ENCODE measurements at regions not wholly inside any gene's neighbourhood (a gene's known extent, or its start where the extent isn't known, plus 50 kb on each side); places are given as distances from the start of the nearest gene placed in this dataset.
"Not testable (repeated sequence)": the region's sequence is repeated elsewhere in the genome, so short reads cannot be mapped to it uniquely, and the experiment has no call there.

DNA sequence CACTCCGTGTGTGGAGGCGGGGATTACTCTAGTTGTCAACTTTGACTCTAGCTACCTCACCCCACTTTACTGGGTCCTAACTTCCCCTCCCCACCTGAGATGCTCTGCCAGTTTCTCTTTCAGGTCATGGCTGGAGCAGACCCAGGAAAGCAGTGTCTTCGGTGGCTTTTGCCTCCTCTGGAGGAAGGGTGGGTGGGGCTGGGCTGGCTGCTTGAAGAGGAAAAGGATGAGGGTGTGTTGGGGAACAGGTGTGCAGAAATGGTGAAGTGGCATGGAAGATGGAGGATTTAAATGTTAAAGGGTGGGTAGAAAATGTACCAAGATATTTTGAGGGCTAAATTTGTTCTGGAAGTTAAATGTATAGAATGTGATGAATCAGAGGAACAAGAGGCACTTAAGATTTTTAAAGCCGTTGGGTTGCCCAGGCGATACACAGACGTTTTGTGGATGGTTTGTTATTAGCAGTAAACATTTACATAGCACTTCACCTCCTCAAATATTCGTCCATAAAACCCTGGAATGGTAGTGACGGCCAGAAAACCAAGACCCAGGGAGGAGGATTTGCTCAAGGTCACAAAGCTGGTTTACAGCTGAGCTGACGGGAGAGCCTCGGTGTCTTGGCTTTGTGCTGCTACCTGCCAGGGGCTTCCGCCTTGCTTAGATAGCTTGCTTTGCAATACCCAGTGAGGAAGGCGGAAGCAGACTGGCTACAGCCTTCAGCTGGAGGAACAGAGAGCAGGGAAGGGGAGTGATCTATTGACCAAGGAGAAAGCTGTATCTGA, 72.2 kb upstream of the PRMT8 start:
- no peaks in the 10 kb centered on the region for H3K36me3 Mint-ChIP-seq (ENCODE audit: insufficient read depth)
- peaks cover 59 to 89% of the 10 kb centered on the region in 2 donors for H3K27me3 Mint-ChIP-seq
- H3K4me1 Mint-ChIP-seq (ENCODE audit: low read depth in 2 of 2) = no peaks in the 10 kb centered on the region
- no peaks in the 10 kb centered on the region for H3K9me3 Mint-ChIP-seq
- ATAC-seq (replicated peaks) (no peak), DNase-seq (no peak)
- H3K4me3 Mint-ChIP-seq = no peak overlapping the region
- no peak overlapping the region for H3K27ac Mint-ChIP-seq

DNA sequence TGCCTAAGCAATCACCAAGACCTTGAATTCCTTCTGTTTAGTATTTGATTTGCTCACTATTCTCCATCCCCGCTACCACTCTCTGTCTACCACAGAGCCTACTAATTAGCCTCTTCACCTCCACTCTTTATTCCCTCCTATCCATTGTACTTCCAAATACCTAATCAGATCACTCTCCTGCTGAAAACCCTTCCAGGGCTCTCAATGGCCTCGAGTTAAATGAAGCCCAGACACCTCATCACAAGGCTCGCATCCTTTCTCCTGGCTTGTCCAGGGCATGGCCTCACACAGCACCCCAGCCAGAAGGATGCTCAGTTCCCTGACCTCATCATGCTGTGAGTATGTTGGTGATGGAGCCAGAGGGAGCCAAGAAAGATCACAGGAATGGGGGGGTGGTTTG, 71.4 kb upstream of the PRMT8 start:
- ATAC-seq (replicated peaks) (no peak), DNase-seq (no peak)
- no peaks in the 10 kb centered on the region for H3K4me1 Mint-ChIP-seq (ENCODE audit: low read depth in 2 of 2)
- no peak overlapping the region for H3K27ac Mint-ChIP-seq
- H3K36me3 Mint-ChIP-seq (ENCODE audit: insufficient read depth) = no peaks in the 10 kb centered on the region
- no peaks in the 10 kb centered on the region for H3K9me3 Mint-ChIP-seq
- no peak overlapping the region for H3K4me3 Mint-ChIP-seq
- H3K27me3 Mint-ChIP-seq = peaks cover 54 to 83% of the 10 kb centered on the region in 2 donors

DNA sequence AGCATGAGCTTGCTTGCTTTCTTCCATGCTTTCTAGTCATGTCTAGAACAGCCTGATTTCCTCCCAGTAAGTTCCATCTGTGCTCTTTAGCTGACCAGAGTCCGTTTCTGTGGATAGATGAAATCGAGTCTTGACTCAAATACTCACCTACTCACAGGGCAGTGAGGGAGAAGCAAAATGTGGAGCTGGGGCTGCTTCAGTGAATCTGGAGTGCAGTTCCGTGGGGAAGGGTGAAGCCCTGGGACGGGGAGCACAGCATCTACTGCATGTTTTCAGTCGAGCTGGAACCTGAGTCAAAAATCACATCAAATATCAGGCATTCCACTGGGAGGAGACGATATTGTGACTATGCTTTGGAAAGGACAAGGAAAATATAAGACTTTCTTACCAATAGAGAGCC, 70.3 kb upstream of the PRMT8 start:
- DNase-seq (no peak), ATAC-seq (replicated peaks) (no peak)
- Mint-ChIP-seq H3K27ac (no peak overlapping the region), H3K27me3 (peaks cover 43 to 71% of the 10 kb centered on the region in 2 donors), H3K9me3 (no peaks in the 10 kb centered on the region), H3K4me3 (no peak overlapping the region), H3K4me1 (ENCODE audit: low read depth in 2 of 2) (no peaks in the 10 kb centered on the region), H3K36me3 (ENCODE audit: insufficient read depth) (no peaks in the 10 kb centered on the region)

DNA sequence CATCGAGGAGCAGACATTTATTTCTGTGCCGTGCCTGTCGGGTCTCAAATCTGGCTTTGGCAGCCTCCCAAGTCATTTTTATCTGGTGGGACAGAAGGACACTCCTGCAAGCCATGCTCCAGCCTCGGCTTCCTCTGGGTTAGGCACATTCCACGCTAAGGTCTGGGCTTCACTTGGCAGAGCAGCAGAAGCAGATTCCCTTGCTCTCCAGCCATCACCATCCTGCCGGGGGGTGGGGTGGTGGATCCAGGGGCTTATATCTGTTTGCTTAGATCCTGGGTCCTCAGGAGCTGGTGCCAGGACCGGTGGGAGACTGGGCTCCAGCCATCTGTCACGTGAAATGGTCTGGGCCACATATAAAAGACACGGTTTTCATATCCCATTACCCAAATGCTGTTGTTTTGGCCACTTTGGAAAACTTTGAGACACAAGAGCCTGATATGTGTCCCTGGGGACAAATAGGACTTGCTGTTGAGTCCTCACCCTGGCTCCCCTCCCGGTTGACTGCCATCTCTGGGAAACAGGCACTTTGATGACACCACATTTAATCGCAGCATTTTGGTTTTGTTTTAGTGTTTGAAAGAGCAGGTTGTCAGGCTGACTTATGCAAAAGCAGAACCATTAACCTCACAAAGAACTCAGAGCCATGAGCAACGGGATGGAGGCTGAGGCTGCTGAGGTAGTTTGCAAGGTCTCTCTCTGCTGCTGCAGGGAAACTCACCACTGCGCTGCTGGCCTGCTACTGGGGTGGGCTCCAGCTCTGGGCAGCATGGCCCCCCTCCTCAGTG, 69.6 kb upstream of the PRMT8 start:
- Mint-ChIP-seq H3K4me1 (ENCODE audit: low read depth in 2 of 2) (no peaks in the 10 kb centered on the region), H3K27me3 (peaks cover 39 to 64% of the 10 kb centered on the region in 2 donors), H3K27ac (no peak overlapping the region), H3K9me3 (no peaks in the 10 kb centered on the region), H3K4me3 (no peak overlapping the region), H3K36me3 (ENCODE audit: insufficient read depth) (no peaks in the 10 kb centered on the region)
- no peak for ATAC-seq (replicated peaks)
- no peak for DNase-seq

DNA sequence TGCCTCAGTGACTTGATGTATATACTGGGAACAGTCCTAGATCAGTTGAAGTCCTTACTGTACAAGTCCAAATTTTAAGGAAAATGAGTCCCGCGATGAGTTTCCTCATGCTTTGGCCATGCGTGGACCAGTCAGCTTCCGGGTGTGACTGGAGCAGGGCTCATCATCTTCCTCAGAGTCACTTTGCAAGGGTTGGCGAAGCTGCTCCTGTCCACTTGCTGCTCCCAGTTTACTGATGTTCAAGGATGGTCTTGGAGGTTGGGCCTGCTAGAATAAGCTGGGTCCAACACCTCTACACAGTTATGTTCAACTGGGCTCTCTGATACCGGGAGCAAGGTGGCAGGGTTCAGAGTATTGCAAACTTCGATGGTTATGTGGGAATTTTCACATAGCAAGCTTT, 66.2 kb upstream of the PRMT8 start:
- H3K27me3 Mint-ChIP-seq = peaks cover 33 to 38% of the 10 kb centered on the region in 2 donors
- not testable (repeated sequence) for H3K4me1 Mint-ChIP-seq (ENCODE audit: low read depth in 2 of 2); H3K9me3 Mint-ChIP-seq; DNase-seq; H3K4me3 Mint-ChIP-seq; ATAC-seq (replicated peaks); H3K27ac Mint-ChIP-seq; H3K36me3 Mint-ChIP-seq (ENCODE audit: insufficient read depth)

DNA sequence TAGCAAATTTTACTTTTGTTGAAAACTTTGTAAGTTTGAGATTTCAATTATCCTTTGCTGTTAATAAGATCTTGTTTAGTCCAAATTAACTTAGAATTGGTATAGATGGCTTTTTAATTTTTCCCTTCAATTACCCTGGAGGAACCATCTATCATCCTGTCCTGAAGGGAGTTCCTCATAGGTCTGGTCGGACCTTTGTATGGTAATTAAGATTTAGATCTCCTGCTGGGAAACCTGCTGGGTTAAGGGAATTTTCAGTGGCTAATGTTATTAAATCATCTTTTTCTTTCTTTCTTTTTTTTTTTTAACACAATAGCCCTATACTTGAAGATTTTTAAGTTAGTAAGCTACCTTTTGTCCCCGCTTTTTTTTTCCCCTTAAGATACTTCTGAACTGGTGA, 63.0 kb upstream of the PRMT8 start:
- peaks cover 8 to 23% of the 10 kb centered on the region in 2 donors for H3K27me3 Mint-ChIP-seq
- no peak overlapping the region for H3K27ac Mint-ChIP-seq
- peaks cover 13 to 21% of the 10 kb centered on the region in 2 donors for H3K4me1 Mint-ChIP-seq (ENCODE audit: low read depth in 2 of 2)
- no peak overlapping the region for H3K4me3 Mint-ChIP-seq
- ATAC-seq (replicated peaks) (no peak), DNase-seq (no peak)
- no peaks in the 10 kb centered on the region for H3K36me3 Mint-ChIP-seq (ENCODE audit: insufficient read depth)
- H3K9me3 Mint-ChIP-seq = peaks cover 11 to 16% of the 10 kb centered on the region in 2 donors

DNA sequence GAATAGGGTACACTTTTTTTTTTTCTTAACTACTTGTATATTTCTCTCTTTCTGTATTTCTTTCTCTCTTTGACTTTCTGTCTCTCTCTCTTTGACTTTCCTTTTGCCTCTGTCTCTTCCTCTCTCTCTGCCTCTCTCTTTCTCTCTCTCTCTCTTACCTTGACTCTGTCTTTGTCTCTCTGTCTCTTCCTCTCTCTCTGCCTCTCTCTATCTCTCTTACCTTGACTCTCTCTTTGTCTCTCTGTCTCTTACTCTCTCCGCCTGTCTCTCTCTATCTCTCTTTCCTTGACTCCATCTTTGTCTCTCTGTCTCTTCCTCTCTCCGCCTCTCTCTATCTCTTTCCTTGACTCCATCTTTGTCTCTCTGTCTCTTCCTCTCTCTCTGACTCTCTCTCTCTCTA, 62.4 kb upstream of the PRMT8 start:
- ATAC-seq (replicated peaks) (no peak), DNase-seq (no peak)
- peaks cover 13 to 22% of the 10 kb centered on the region in 2 donors for H3K4me1 Mint-ChIP-seq (ENCODE audit: low read depth in 2 of 2)
- peaks cover 11 to 16% of the 10 kb centered on the region in 2 donors for H3K9me3 Mint-ChIP-seq
- peaks cover 8 to 23% of the 10 kb centered on the region in 2 donors for H3K27me3 Mint-ChIP-seq
- H3K4me3 Mint-ChIP-seq = no peak overlapping the region
- no peak overlapping the region for H3K27ac Mint-ChIP-seq
- H3K36me3 Mint-ChIP-seq (ENCODE audit: insufficient read depth) = no peaks in the 10 kb centered on the region

DNA sequence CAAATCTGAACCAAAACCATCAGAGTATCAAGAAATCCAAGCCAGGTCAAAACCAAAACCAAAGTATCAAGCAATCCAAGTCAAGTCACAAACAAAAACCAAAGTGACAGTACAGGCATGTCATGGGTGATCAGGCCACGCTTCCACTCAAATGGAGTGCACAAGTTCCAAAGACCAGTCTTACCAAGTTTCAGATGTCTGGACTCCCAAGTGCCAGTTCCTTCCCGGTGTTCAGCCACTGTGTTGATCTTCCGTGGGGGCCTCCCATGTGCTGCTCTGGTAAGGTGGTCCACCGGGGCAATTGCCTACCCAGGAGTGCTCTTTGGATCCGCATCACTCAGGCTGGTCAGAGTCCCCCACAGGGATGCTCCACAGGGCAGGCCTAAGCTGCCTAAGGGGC, 61.5 kb upstream of the PRMT8 start:
- H3K27ac Mint-ChIP-seq; H3K4me3 Mint-ChIP-seq; H3K36me3 Mint-ChIP-seq (ENCODE audit: insufficient read depth); DNase-seq; ATAC-seq (replicated peaks): not testable (repeated sequence)
- H3K4me1 Mint-ChIP-seq (ENCODE audit: low read depth in 2 of 2) = peaks cover 13 to 22% of the 10 kb centered on the region in 2 donors
- peaks cover 8 to 23% of the 10 kb centered on the region in 2 donors for H3K27me3 Mint-ChIP-seq
- peaks cover 11 to 16% of the 10 kb centered on the region in 2 donors for H3K9me3 Mint-ChIP-seq

DNA sequence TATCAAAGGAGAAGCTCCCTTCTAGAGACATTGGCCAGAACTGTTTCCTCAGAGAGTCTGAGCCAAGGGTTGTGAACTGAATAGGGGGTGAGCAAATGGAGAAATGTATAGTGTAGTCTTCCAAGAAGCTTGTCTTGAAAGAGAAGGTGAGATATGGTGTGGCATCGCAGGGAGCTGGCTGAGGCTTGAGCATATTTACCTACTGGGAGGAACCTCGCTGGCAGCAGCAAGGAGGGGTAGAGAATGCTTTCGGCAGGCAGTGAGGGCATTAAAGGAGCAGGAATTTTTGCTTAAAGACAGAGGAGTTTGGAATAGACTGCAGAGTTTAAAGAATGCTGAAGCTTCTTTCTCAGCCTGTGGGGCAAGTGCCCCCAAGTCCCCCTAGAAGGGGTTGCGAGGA, 59.3 kb upstream of the PRMT8 start:
- DNase-seq (no peak), ATAC-seq (replicated peaks) (no peak)
- H3K9me3 Mint-ChIP-seq = peaks cover 11 to 16% of the 10 kb centered on the region in 2 donors
- H3K36me3 Mint-ChIP-seq (ENCODE audit: insufficient read depth) = no peaks in the 10 kb centered on the region
- peaks cover 13 to 22% of the 10 kb centered on the region in 2 donors for H3K4me1 Mint-ChIP-seq (ENCODE audit: low read depth in 2 of 2)
- peak overlapping the region; percentile 24 to 49 for H3K4me3 Mint-ChIP-seq
- peak overlapping the region; percentile 49 to 66 for H3K27ac Mint-ChIP-seq
- peaks cover 8 to 27% of the 10 kb centered on the region in 2 donors for H3K27me3 Mint-ChIP-seq

DNA sequence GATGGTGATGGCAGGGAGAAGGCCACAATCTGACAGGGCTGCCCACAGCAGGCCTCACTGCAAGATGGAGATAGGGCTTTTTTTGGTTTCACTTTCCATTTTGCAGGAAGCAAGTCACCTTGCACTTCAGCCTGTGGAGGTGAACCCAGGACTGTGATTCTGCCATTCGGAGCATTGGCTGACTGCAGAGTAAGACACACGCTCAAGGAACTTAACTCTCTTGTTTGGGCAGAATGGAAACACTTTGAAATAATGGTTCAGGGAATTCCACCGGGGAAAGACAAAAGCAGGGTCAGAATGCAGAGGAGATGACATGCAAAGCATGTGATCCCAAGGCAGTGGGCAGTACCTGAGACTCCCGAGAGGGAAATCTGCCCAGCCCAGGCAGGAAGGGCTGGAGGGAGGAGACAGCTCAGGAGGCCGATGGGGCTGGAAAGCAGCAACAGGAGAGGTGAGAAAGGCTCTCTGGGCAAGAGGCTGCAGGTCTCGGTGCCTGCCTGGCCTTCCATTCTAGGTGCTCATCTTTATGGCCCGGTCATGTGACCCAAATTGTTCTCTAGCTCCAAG, 58.7 kb upstream of the PRMT8 start:
- ATAC-seq (replicated peaks) (no peak), DNase-seq (no peak)
- H3K27me3 Mint-ChIP-seq = peaks cover 8 to 27% of the 10 kb centered on the region in 2 donors
- peaks cover 13 to 22% of the 10 kb centered on the region in 2 donors for H3K4me1 Mint-ChIP-seq (ENCODE audit: low read depth in 2 of 2)
- H3K27ac Mint-ChIP-seq = peak overlapping the region; percentile 49 to 66
- peak overlapping the region; percentile 24 to 49 for H3K4me3 Mint-ChIP-seq
- no peaks in the 10 kb centered on the region for H3K36me3 Mint-ChIP-seq (ENCODE audit: insufficient read depth)
- H3K9me3 Mint-ChIP-seq = peaks cover 11 to 16% of the 10 kb centered on the region in 2 donors

DNA sequence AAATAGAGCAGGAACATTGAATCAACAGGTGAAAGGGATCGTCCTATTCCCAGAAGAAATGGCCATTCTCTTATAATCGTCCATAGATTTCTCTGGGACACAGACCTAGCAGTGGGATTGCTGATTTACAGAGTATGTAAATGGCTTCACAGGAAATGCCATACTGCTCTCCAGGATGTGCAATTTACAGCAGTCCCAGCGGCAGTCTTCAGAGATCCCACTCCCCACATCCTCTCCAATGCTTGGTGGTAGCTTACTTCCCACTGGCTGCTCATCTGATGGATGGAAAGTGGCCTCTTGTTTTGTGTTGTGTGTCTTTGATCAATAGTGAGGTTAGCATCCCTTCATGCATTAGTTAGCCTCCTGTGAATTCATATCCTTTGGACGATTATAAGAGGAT, 58.1 kb upstream of the PRMT8 start:
- Mint-ChIP-seq H3K4me3 (peak overlapping the region in 1 of 2 donors; percentile 24), H3K9me3 (peaks cover 11 to 16% of the 10 kb centered on the region in 2 donors), H3K27ac (peak overlapping the region in 1 of 2 donors; percentile 66)

DNA sequence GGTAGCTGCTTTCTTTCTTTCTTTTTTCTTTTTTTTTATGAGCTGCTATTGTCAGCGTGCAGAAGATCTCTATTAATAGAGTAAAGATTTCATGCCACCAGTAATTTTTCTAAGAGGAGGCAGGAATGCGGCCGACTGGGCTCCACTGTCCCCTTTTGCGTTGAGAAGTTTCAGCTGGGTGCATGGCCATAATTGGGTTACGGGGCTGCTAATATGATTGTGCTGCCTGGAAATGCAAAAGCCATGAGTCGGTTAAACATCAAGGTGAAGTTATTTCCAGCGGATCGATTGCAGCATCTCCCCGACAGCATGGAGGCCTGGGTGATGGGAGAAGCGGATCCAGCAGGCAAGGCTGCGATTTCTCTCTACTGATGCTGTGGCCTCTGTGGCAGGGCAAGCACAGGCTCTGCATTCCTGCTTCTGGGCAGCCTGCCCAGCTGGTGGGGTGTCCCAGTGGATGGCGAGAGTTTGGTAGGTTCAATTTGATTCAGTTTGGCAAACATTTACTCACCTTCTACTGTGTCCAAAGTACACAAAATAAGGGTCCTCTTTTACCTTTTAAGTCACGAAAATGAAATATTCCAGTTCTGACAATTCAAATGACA, 54.4 kb upstream of the PRMT8 start:
- H3K4me3 Mint-ChIP-seq = no peak overlapping the region
- DNase-seq = no peak
- peaks cover 11 to 15% of the 10 kb centered on the region in 2 donors for H3K4me1 Mint-ChIP-seq (ENCODE audit: low read depth in 2 of 2)
- ATAC-seq (replicated peaks) = no peak
- H3K9me3 Mint-ChIP-seq = peaks cover 2 to 5% of the 10 kb centered on the region in 2 donors
- H3K36me3 Mint-ChIP-seq (ENCODE audit: insufficient read depth) = no peaks in the 10 kb centered on the region
- H3K27ac Mint-ChIP-seq = no peak overlapping the region
- H3K27me3 Mint-ChIP-seq = peaks cover 12% of the 10 kb centered on the region in 2 donors

More for the DNA sequence above, 58.1 kb upstream of the PRMT8 start:
- Mint-ChIP-seq H3K36me3 (ENCODE audit: insufficient read depth) (no peaks in the 10 kb centered on the region), H3K4me1 (ENCODE audit: low read depth in 2 of 2) (peaks cover 13 to 22% of the 10 kb centered on the region in 2 donors), H3K27me3 (peaks cover 8 to 27% of the 10 kb centered on the region in 2 donors)
- ATAC-seq (replicated peaks) (no peak), DNase-seq (no peak)

DNA sequence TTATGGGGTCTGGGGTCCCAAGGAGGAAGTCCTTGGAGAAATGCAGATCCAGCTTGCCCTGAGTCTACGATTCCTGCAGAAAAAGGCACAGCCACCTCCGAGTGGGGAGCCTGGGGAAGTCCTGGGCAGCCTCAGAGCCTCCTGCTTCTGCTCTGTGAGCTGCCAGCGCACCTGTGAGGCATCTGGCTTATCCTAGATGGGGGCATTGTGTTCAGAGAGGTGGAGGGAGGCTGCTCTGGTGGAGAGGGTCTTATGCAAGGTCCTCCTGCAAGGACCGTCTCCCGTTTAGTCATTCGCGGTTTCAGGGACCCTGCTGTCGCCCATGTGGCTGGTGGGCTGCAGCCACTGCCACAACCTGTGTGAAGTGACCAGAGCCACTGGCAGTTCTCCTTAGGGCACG, 53.0 kb upstream of the PRMT8 start:
- Mint-ChIP-seq H3K27me3 (peaks cover 12 to 21% of the 10 kb centered on the region in 2 donors), H3K4me3 (no peak overlapping the region), H3K9me3 (no peaks in the 10 kb centered on the region), H3K27ac (no peak overlapping the region), H3K36me3 (ENCODE audit: insufficient read depth) (no peaks in the 10 kb centered on the region), H3K4me1 (ENCODE audit: low read depth in 2 of 2) (peaks cover 0 to under 1% of the 10 kb centered on the region in 2 donors)
- no peak for DNase-seq
- no peak for ATAC-seq (replicated peaks)

Measured in effector memory CD8-positive, alpha-beta T cell (primary cell).